Activated naive CD4-positive, alpha-beta T cell treated with anti-CD3 and anti-CD28 coated beads, Interleukin-2, amount 10 ng/mL, durations not matched to agents 7 days and 5 days (primary cell): ENCODE measurements at regions not wholly inside any gene's neighbourhood (a gene's known extent, or its start where the extent isn't known, plus 50 kb on each side); places are given as distances from the start of the nearest gene placed in this dataset.

ENCODE experiments used
- CTCF ChIA-PET: fragments of 350-600 bp; sonication (Branson Sonifier 250); formaldehyde crosslinking; loops from one replicate; lab custom pipeline; 2021; ENCODE audit warnings: antibody characterized with exemption; lab: Charles Lee
- DNase-seq: peaks from one replicate; pipeline ENCODE4 v3.0.0-alpha.2; 2020
- H3K27ac Mint-ChIP-seq: one replicate; pipeline ENCODE4 v1.8.0; 2021; ENCODE audit warnings: mild to moderate bottlenecking, moderate library complexity, mixed read lengths
- H3K27me3 Mint-ChIP-seq: one replicate; pipeline ENCODE4 v1.8.0; 2021; ENCODE audit warnings: mild to moderate bottlenecking, mixed read lengths
- H3K36me3 Mint-ChIP-seq: one replicate; pipeline ENCODE4 v1.8.0; 2021; ENCODE audit warnings: mixed read lengths
- H3K4me1 Mint-ChIP-seq: one replicate; pipeline ENCODE4 v1.8.0; 2021; ENCODE audit warnings: mixed read lengths
- H3K4me3 Mint-ChIP-seq: one replicate; pipeline ENCODE4 v1.8.0; 2021; ENCODE audit warnings: mild to moderate bottlenecking, moderate library complexity, mixed read lengths
- H3K9me3 Mint-ChIP-seq: one replicate; pipeline ENCODE4 v1.8.0; 2021; ENCODE audit warnings: mixed read lengths

DNA sequence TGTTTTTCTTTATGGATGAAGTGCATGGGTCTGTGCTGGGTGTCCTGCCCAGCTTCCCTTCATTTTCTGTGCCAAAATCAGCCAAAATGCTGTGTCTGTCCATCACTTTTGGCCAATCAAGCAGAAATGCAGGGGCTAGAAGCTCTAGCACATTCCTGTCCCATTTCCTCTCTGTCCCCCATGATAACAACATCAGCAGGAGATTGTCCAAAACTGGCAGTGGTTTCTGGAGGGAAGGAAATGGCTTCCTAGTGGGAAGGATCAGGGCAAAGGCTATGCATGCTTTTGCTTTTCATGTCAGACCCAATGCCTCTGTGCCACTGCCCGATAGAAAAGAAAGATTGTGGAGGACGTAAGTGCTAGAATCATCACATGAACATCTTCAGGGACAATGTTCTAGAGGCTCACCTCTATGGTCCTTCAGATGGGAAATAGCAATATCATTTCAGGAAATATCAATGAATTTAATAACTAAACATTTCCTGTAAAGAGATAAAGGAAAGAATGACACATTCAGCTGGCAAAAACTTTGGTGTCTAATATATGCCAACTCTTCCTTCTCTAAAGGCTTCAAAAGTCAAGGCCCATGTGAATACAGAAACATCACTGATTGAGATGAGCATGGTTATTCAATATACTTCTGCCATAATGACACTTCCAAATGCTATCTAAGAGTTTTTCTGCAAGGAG, 107.5 kb downstream of the SETD4 start:
- Mint-ChIP-seq H3K9me3 (no peaks in the 10 kb centered on the region), H3K4me1 (no peaks in the 10 kb centered on the region), H3K27me3 (peaks cover 32% of the 10 kb centered on the region), H3K36me3 (no peaks in the 10 kb centered on the region), H3K4me3 (no peak overlapping the region), H3K27ac (no peak overlapping the region)
- CTCF ChIA-PET = no interaction called here
- no peak for DNase-seq

GRCh38 chr21:35948982-35949381, 111.3 kb downstream of the SETD4 start:
- CTCF ChIA-PET = interaction anchor here (1.5 kb wide), 1 partner anchor 165 kb away, joined by 4 read pairs; no protein-coding TSS in a partner anchor
- H3K36me3 Mint-ChIP-seq = no peaks in the 10 kb centered on the region
- no peak overlapping the region for H3K27ac Mint-ChIP-seq

GRCh38 chr21:35945089-35945671, 115.1 kb downstream of the SETD4 start:
- Mint-ChIP-seq H3K4me1 (no peaks in the 10 kb centered on the region), H3K9me3 (no peaks in the 10 kb centered on the region), H3K4me3 (no peak overlapping the region), H3K27ac (no peak overlapping the region), H3K36me3 (no peaks in the 10 kb centered on the region), H3K27me3 (peaks cover 4% of the 10 kb centered on the region)
- DNase-seq = no peak
- CTCF ChIA-PET = no interaction called here

More at GRCh38 chr21:35948982-35949381, 111.3 kb downstream of the SETD4 start:
- Mint-ChIP-seq H3K4me3 (no peak overlapping the region), H3K4me1 (no peaks in the 10 kb centered on the region), H3K27me3 (peaks cover 21% of the 10 kb centered on the region), H3K9me3 (no peaks in the 10 kb centered on the region)
- no peak for DNase-seq

DNA sequence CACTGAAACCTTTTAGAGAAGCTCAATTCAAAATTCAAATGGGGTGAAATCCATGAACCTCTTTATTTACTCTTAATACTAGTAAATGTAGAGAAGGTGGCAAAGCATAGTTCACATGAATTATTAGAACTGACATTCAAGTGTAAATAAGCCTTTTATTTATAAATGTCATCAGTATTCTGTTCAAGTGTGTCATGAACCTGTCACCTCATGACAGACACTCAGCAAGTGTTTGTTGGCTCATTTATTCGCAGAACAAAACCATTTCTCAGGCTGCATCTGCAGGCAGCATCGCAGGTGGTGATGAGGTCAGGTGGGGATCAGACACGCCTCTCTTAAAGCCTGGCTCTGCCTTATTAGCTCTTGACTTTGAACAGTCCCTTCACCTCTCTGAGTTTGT, 116.6 kb downstream of the SETD4 start:
- Mint-ChIP-seq H3K9me3 (no peaks in the 10 kb centered on the region), H3K4me3 (no peak overlapping the region), H3K27me3 (peaks cover 3% of the 10 kb centered on the region), H3K4me1 (no peaks in the 10 kb centered on the region), H3K27ac (no peak overlapping the region), H3K36me3 (no peaks in the 10 kb centered on the region)
- DNase-seq = no peak
- CTCF ChIA-PET = no interaction called here

GRCh38 chr21:35942211-35943144, 117.8 kb downstream of the SETD4 start:
- CTCF ChIA-PET = no interaction called here
- no peak for DNase-seq
- Mint-ChIP-seq H3K4me1 (no peaks in the 10 kb centered on the region), H3K4me3 (no peak overlapping the region), H3K36me3 (no peaks in the 10 kb centered on the region), H3K9me3 (no peaks in the 10 kb centered on the region), H3K27me3 (peaks cover 3% of the 10 kb centered on the region), H3K27ac (no peak overlapping the region)

- Mint-ChIP-seq H3K4me1 (no peaks in the 10 kb centered on the region), H3K27me3 (peaks cover 3% of the 10 kb centered on the region), H3K27ac (no peak overlapping the region), H3K9me3 (no peaks in the 10 kb centered on the region), H3K4me3 (no peak overlapping the region), H3K36me3 (no peaks in the 10 kb centered on the region)
- DNase-seq = peak; percentile 27
- CTCF ChIA-PET = no interaction called here
Measured at GRCh38 chr21:35940074-35940927, 120.0 kb downstream of the SETD4 start.

DNA sequence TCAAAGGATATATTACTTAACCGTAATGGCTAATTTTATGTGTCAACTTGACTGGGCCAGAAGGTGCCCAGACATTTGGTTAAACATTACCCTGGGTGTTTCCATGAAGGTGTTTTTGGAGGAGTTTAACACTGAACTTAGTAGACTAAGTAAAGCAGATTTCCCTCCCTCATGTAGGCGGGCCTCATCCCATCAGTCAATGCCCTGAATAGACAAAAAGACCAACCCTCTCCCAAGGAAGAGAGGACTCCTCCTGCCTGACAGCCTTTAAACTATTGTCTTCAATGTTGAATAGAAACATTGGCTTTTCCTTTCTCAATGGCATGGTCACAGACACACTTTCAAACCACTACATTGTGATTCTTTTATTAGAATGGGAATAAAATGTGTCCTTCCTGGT, 121.9 kb downstream of the SETD4 start:
- Mint-ChIP-seq H3K27ac (no peak overlapping the region), H3K27me3 (peaks cover 3% of the 10 kb centered on the region), H3K36me3 (no peaks in the 10 kb centered on the region), H3K9me3 (no peaks in the 10 kb centered on the region), H3K4me1 (no peaks in the 10 kb centered on the region), H3K4me3 (no peak overlapping the region)
- CTCF ChIA-PET = no interaction called here
- no peak for DNase-seq

GRCh38 chr21:35933466-35933865, 126.9 kb downstream of the SETD4 start:
- CTCF ChIA-PET = interaction anchor here (0.6 to 1.3 kb wide), 3 partner anchors 95 to 402 kb away, joined by 3 to 4 read pairs (median 3); no protein-coding TSS in a partner anchor
- no peak for DNase-seq
- H3K4me3 Mint-ChIP-seq = no peak overlapping the region
- no peaks in the 10 kb centered on the region for H3K4me1 Mint-ChIP-seq
- H3K9me3 Mint-ChIP-seq = no peaks in the 10 kb centered on the region
- H3K27me3 Mint-ChIP-seq = peaks cover 3% of the 10 kb centered on the region
- H3K27ac Mint-ChIP-seq = no peak overlapping the region
- no peaks in the 10 kb centered on the region for H3K36me3 Mint-ChIP-seq

DNA sequence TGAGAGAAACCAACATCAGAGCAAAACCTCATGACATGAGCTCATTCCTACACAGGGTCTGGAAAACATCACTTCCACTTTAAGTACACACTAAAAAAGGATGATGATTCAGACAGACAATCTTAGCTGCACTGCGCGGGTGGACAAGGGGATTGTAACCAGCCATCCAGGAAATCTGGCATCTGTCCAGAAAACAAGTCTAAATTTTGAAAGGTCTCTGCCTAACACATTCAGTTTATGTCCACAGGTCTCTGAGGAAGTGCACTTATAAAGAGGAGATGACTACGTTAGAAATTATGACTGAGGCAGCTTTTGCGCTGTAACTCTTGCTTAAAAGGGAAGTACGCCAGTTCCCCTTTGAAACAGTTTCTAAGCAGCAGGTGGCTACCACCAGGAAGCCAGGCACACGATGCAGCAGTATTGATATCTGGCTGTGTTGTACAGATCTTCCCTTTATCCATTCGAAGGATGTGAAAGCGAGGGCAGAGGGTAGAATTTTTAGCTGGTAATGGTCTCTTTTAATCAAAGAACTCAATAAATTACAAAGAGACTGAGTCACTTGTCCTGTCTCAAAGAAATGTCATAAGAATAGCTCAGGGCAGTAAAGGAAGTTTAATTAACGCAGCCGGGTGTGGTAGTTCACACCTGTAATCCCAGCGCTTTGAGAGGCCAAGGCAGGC, 128.0 kb downstream of the SETD4 start:
- H3K4me3 Mint-ChIP-seq = no peak overlapping the region
- H3K4me1 Mint-ChIP-seq = no peaks in the 10 kb centered on the region
- CTCF ChIA-PET = interaction anchor here (1.0 to 1.3 kb wide), 4 partner anchors 13 to 180 kb away, joined by 3 to 5 read pairs (median 3); no protein-coding TSS in a partner anchor
- H3K9me3 Mint-ChIP-seq = no peaks in the 10 kb centered on the region
- H3K36me3 Mint-ChIP-seq = no peaks in the 10 kb centered on the region
- H3K27me3 Mint-ChIP-seq = peaks cover 4% of the 10 kb centered on the region
- H3K27ac Mint-ChIP-seq = no peak overlapping the region
- DNase-seq = peak; percentile 34

- H3K27me3 Mint-ChIP-seq = peaks cover 10% of the 10 kb centered on the region
- CTCF ChIA-PET = no interaction called here
Measured at GRCh38 chr21:35929901-35930300, 130.4 kb downstream of the SETD4 start.

DNA sequence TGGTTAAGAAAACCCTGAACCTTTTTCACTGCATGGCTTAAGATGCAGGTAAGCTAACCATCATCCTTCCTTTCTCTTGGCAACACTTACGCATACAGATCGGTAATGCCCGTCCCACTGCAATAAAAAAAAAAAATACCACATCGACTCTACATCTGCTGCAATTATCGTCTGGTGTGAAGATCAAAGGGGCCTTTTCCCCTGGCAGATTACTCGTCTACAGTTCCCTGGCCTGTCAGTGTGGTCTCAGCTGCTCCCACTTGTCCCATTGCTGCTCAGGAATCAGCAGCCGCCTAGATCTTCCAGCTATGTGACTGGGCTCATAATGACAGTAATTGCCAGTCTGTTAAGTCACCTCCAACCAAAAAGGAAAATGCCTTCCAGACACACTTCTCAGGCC, 133.1 kb downstream of the SETD4 start:
- H3K36me3 Mint-ChIP-seq = no peaks in the 10 kb centered on the region
- no peak for DNase-seq
- H3K27me3 Mint-ChIP-seq = peaks cover 16% of the 10 kb centered on the region
- no peak overlapping the region for H3K27ac Mint-ChIP-seq
- no peaks in the 10 kb centered on the region for H3K9me3 Mint-ChIP-seq
- H3K4me1 Mint-ChIP-seq = no peaks in the 10 kb centered on the region
- no peak overlapping the region for H3K4me3 Mint-ChIP-seq
- CTCF ChIA-PET = interaction anchor here (0.6 to 1.4 kb wide), 2 partner anchors 11 to 162 kb away, joined by 3 read pairs; no protein-coding TSS in a partner anchor

More at GRCh38 chr21:35929901-35930300, 130.4 kb downstream of the SETD4 start:
- no peak for DNase-seq
- no peak overlapping the region for H3K27ac Mint-ChIP-seq
- H3K4me1 Mint-ChIP-seq = no peaks in the 10 kb centered on the region
- H3K9me3 Mint-ChIP-seq = no peaks in the 10 kb centered on the region
- H3K36me3 Mint-ChIP-seq = no peaks in the 10 kb centered on the region
- H3K4me3 Mint-ChIP-seq = no peak overlapping the region

- no peaks in the 10 kb centered on the region for H3K36me3 Mint-ChIP-seq
- H3K27ac Mint-ChIP-seq = no peak overlapping the region
- DNase-seq = no peak
- peaks cover 16% of the 10 kb centered on the region for H3K27me3 Mint-ChIP-seq
- CTCF ChIA-PET = no interaction called here
- H3K9me3 Mint-ChIP-seq = no peaks in the 10 kb centered on the region
- no peak overlapping the region for H3K4me3 Mint-ChIP-seq
- no peaks in the 10 kb centered on the region for H3K4me1 Mint-ChIP-seq
Measured at GRCh38 chr21:35926003-35926740, 134.2 kb downstream of the SETD4 start.

DNA sequence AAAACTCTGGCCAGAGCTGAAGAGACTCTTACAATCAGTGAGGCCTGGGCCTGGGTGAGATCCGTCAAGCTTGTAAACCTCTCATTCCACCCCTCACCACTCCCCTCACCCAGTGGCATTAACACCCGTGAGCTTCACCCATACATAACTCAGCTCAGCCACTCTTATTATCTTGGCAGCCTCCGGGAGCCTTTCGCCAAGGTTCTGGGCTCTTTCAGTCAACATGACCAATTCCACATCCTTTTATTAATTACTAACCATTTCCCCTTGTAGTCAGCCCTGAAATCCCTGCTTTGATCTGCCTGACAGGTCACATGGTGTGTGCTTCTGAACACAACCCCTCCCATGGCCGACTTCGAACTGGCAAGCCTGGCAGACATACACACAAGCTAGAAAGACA, 134.8 kb downstream of the SETD4 start:
- H3K9me3 Mint-ChIP-seq = no peaks in the 10 kb centered on the region
- DNase-seq = no peak

More for the DNA sequence above, 134.8 kb downstream of the SETD4 start:
- no peak overlapping the region for H3K27ac Mint-ChIP-seq
- H3K4me3 Mint-ChIP-seq = no peak overlapping the region
- H3K4me1 Mint-ChIP-seq = no peaks in the 10 kb centered on the region
- H3K27me3 Mint-ChIP-seq = peaks cover 16% of the 10 kb centered on the region
- CTCF ChIA-PET = no interaction called here
- no peaks in the 10 kb centered on the region for H3K36me3 Mint-ChIP-seq
